Right lobe of liver (tissue), 6 donors: ENCODE measurements at regions not wholly inside any gene's neighbourhood (a gene's known extent, or its start where the extent isn't known, plus 50 kb on each side); places are given as distances from the start of the nearest gene placed in this dataset.

Experiments
- ATAC-seq, 4 donors: fragments of 200-7000 bp; cut with Tn5 transposase; one replicate each; pipeline ENCODE4 v1.9.1; 2020; ENCODE audit warnings: mild to moderate bottlenecking in 4 of 4, moderate library complexity in 4 of 4
- DNase-seq, 3 donors: peaks; one replicate each; pipeline ENCODE4 v3.0.0-alpha.2; 2020
- H3K27ac ChIP-seq, 3 donors: fragments of 200-600 bp; one replicate each; pipeline ENCODE4 v1.8.0; 2022
- H3K27me3 ChIP-seq, 2 donors: fragments of 200-600 bp; one replicate each; pipeline ENCODE4 v1.8.0; 2022
- H3K36me3 ChIP-seq, 4 donors: fragments of 200-600 bp; sonication (generic) in 1 of 4; one replicate each; pipeline versions ENCODE4 v1.5.1 to v1.8.0; 2017 to 2022; ENCODE audit warnings: control low read depth in 1 of 4
- H3K4me1 ChIP-seq, 4 donors: fragments of 200-600 bp; sonication (generic) in 1 of 4; one replicate each; pipeline versions ENCODE4 v1.5.1 to v1.8.0; 2017 to 2022; ENCODE audit warnings: control low read depth in 1 of 4
- H3K4me3 ChIP-seq, 3 donors: fragments of 200-600 bp; one replicate each; pipeline ENCODE4 v1.8.0; 2022
- H3K9me3 ChIP-seq, 4 donors: fragments of 200-600 bp; sonication (generic) in 1 of 4; one replicate each; pipeline versions ENCODE4 v1.5.1 to v1.8.0; 2017 to 2022; ENCODE audit warnings: control low read depth in 1 of 4
- CTCF ChIP-seq, 4 donors: fragments of 200-600 bp in 3 of 4; fragments of 450-650 bp in 1 of 4; IDR thresholded peaks; one replicate each; pipeline versions ENCODE4 v1.5.1 to v1.8.0; 2016 to 2022; ENCODE audit warnings: antibody characterized with exemption in 4 of 4, mild to moderate bottlenecking in 2 of 4
- POLR2A ChIP-seq: fragments of 450-650 bp; IDR thresholded peaks from one replicate; pipeline ENCODE4 v1.6.1; 2017; ENCODE audit warnings: antibody characterized with exemption, mild to moderate bottlenecking
- WGBS: methylation state at CpG from one replicate; pipeline ENCODE4 v1.1.6; 2018; ENCODE audit warnings: low coverage, low lambda C conversion rate; ENCODE audit not compliant: insufficient coverage; ENCODE audit errors: missing lambda C conversion rate; 5-methylcytosine and 5-hydroxymethylcytosine counted together
- intact Hi-C, 2 donors: fragments of 100-400 bp; cut with DNase I; formaldehyde crosslinking; loops; one replicate each; pipeline versions ENCODE4 v1.11.2 to v1.14.1; 2022
- donor health status: DM: no; HTN: yes; CAD: no.
- donor health status: DM: no; HTN: no; CAD: no.
- donor health status: DM: no; HTN: no; CAD: no.
- donor health status: DM: no; HTN: yes; CAD: no.
- donor health status: DM: no; HTN: yes; CAD: no.

GRCh38 chr1:192926736-192927135, 117.9 kb downstream of the RGS2 start:
- Histone ChIP-seq H3K9me3 (no peaks in the 10 kb centered on the region), H3K27ac (no peak overlapping the region), H3K36me3 (no peaks in the 10 kb centered on the region), H3K27me3 (no peaks in the 10 kb centered on the region), H3K4me1 (no peaks in the 10 kb centered on the region), H3K4me3 (no peak overlapping the region)
- TF ChIP-seq POLR2A (no peak), CTCF (IDR thresholded peaks at IDR 0.05) (no peak)
- DNase-seq: no peak
- no peak for ATAC-seq
- WGBS: 81% methylated on average over 5 of the region's 5 CpGs
- intact Hi-C loops: no loop called here

GRCh38 chr1:192927496-192927895, 118.7 kb downstream of the RGS2 start:
- no peaks in the 10 kb centered on the region for H3K9me3 ChIP-seq
- no peak overlapping the region for H3K4me3 ChIP-seq
- no peak overlapping the region for H3K27ac ChIP-seq
- ATAC-seq (no peak), DNase-seq (no peak)
- H3K4me1 ChIP-seq: no peaks in the 10 kb centered on the region
- 100% methylated on average over 1 of the region's 1 CpG for WGBS
- TF ChIP-seq POLR2A: no peak
- no peak for TF ChIP-seq CTCF (IDR thresholded peaks at IDR 0.05)
- intact Hi-C loops: no loop called here
- no peaks in the 10 kb centered on the region for H3K27me3 ChIP-seq
- no peaks in the 10 kb centered on the region for H3K36me3 ChIP-seq

- DNase-seq (no peak), ATAC-seq (no peak)
- no peak overlapping the region for H3K27ac ChIP-seq
- no peaks in the 10 kb centered on the region for H3K36me3 ChIP-seq
- no peak overlapping the region for H3K4me3 ChIP-seq
- TF ChIP-seq CTCF (IDR thresholded peaks at IDR 0.05) (no peak), POLR2A (no peak)
- H3K4me1 ChIP-seq: no peaks in the 10 kb centered on the region
- intact Hi-C loops: no loop called here
- 50% methylated on average over 2 of the region's 3 CpGs for WGBS
- no peaks in the 10 kb centered on the region for H3K27me3 ChIP-seq
- H3K9me3 ChIP-seq: no peaks in the 10 kb centered on the region
These were observed 120.8 kb downstream of the RGS2 start for GRCh38 chr1:192929597-192929996.

- Histone ChIP-seq H3K27ac (no peak overlapping the region), H3K4me1 (no peaks in the 10 kb centered on the region), H3K36me3 (no peaks in the 10 kb centered on the region), H3K27me3 (no peaks in the 10 kb centered on the region), H3K9me3 (no peaks in the 10 kb centered on the region), H3K4me3 (no peak overlapping the region)
- TF ChIP-seq POLR2A: no peak
- TF ChIP-seq CTCF (IDR thresholded peaks at IDR 0.05): no peak
- no peak for ATAC-seq
- intact Hi-C loops: no loop called here
- no peak for DNase-seq
- WGBS: 67% methylated on average over 1 of the region's 1 CpG
These were observed 124.9 kb downstream of the RGS2 start for GRCh38 chr1:192933744-192934143.

GRCh38 chr1:192936313-192937018, 122.7 kb downstream of the UCHL5 start:
- TF ChIP-seq POLR2A (no peak), CTCF (IDR thresholded peaks at IDR 0.05) (no peak)
- Histone ChIP-seq H3K4me3 (no peak overlapping the region), H3K4me1 (no peaks in the 10 kb centered on the region), H3K27me3 (no peaks in the 10 kb centered on the region), H3K36me3 (no peaks in the 10 kb centered on the region), H3K27ac (peak overlapping the region in 1 of 3 donors; percentile 13), H3K9me3 (no peaks in the 10 kb centered on the region)
- intact Hi-C loops: no loop called here
- DNase-seq (no peak), ATAC-seq (peak; percentile 44 to 87 (median 77))
- 50% methylated on average over 1 of the region's 1 CpG for WGBS
